ENCODE measurements at regions not wholly inside any gene's neighbourhood (a gene's known extent, or its start where the extent isn't known, plus 50 kb on each side); places are given as distances from the start of the nearest gene placed in this dataset.

DNA sequence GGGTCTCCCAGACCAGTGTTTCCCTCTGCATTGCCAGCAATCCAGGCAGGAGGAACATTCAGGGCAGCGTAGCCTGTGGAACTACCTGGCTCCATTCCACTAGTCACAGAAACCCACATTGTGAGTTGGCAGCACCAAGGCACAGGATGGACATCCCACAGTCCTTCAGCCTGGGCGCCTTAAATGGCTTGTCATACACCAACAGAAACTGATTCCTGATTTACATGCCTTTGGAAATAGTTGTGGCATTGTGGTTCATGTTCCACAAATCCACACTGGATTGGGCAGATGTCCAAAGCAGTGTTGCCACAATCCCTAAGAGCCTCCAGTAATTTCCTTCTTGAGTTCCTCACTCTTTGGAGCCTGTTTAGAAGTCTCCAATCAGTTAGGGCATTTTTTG, 225.6 kb downstream of the BLID start:
- TF ChIP-seq, protein P1, sequence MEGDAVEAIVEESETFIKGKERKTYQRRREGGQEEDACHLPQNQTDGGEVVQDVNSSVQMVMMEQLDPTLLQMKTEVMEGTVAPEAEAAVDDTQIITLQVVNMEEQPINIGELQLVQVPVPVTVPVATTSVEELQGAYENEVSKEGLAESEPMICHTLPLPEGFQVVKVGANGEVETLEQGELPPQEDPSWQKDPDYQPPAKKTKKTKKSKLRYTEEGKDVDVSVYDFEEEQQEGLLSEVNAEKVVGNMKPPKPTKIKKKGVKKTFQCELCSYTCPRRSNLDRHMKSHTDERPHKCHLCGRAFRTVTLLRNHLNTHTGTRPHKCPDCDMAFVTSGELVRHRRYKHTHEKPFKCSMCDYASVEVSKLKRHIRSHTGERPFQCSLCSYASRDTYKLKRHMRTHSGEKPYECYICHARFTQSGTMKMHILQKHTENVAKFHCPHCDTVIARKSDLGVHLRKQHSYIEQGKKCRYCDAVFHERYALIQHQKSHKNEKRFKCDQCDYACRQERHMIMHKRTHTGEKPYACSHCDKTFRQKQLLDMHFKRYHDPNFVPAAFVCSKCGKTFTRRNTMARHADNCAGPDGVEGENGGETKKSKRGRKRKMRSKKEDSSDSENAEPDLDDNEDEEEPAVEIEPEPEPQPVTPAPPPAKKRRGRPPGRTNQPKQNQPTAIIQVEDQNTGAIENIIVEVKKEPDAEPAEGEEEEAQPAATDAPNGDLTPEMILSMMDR (IDR thresholded peaks at IDR 0.05) = no peak
- no peak for TF ChIP-seq POLR2A (IDR thresholded peaks at IDR 0.05)

Measured in lower leg skin (tissue), 3 donors.